H1 (cell line): ENCODE measurements at regions not wholly inside any gene's neighbourhood (a gene's known extent, or its start where the extent isn't known, plus 50 kb on each side); places are given as distances from the start of the nearest gene placed in this dataset.

ENCODE experiments used
- BCL11A ChIP-seq, 2 experiments: IDR thresholded peaks; one replicate each; pipeline ENCODE4 v1.6.1; 2011; ENCODE audit warnings: low read depth in 2 of 2, low read length in 2 of 2, mild to moderate bottlenecking in 2 of 2
- BRCA1 ChIP-seq: IDR thresholded peaks from 2 replicates; pipeline ENCODE4 v1.6.1; 2012; ENCODE audit warnings: low read depth, low read length, improper control_type of control experiment
- CEBPB ChIP-seq: IDR thresholded peaks from 2 replicates; pipeline ENCODE4 v1.6.1; 2012; ENCODE audit warnings: low read depth, low read length
- CHD1 ChIP-seq: IDR thresholded peaks from 2 replicates; pipeline ENCODE4 v1.6.1; 2012; ENCODE audit warnings: low read depth, low read length, improper control_type of control experiment
- RAD21 ChIP-seq, 2 experiments: IDR thresholded peaks in 1 of 2; conservative IDR thresholded peaks in 1 of 2; 2 replicates each; pipeline ENCODE4 v1.6.1; 2011; ENCODE audit warnings: low read depth in 2 of 2, low read length in 2 of 2, improper control_type of control experiment in 1 of 2, inconsistent platforms in 1 of 2, mild to moderate bottlenecking in 1 of 2, moderate library complexity in 1 of 2
- RNF2 ChIP-seq: fragments of 200-900, 300-1000 bp; sonication (generic); IDR thresholded peaks from 2 replicates; pipeline ENCODE4 v1.7.1; 2016; ENCODE audit warnings: borderline replicate concordance, low read depth, mild to moderate bottlenecking, antibody characterized with exemption, low read length; ENCODE audit not compliant: poor library complexity, severe bottlenecking; ENCODE audit errors: missing control alignments
- YY1 ChIP-seq: IDR thresholded peaks from 2 replicates; pipeline ENCODE4 v1.6.1; 2011; ENCODE audit warnings: low read depth, mild to moderate bottlenecking, low read length
- TF ChIP-seq, protein P1 (sequence below): fragments of 300-600 bp; sonication (generic); IDR thresholded peaks from 2 replicates; pipeline ENCODE4 v1.7.1; 2012; ENCODE audit warnings: low read length, moderate library complexity, mild to moderate bottlenecking, inconsistent platforms; ENCODE audit not compliant: insufficient replicate concordance
- TF ChIP-seq, protein P2 (sequence below), 3 experiments: IDR thresholded peaks; 1 replicate in 2 of 3; 2 replicates in 1 of 3; pipeline versions ENCODE4 v1.5.1 to v1.6.1; 2011; ENCODE audit warnings: low read length in 3 of 3, mild to moderate bottlenecking in 3 of 3, inconsistent platforms in 2 of 3, low read depth in 1 of 3, moderate library complexity in 1 of 3; ENCODE audit not compliant: insufficient read depth in 1 of 3; ENCODE audit errors: control extremely low read depth in 1 of 3

DNA sequence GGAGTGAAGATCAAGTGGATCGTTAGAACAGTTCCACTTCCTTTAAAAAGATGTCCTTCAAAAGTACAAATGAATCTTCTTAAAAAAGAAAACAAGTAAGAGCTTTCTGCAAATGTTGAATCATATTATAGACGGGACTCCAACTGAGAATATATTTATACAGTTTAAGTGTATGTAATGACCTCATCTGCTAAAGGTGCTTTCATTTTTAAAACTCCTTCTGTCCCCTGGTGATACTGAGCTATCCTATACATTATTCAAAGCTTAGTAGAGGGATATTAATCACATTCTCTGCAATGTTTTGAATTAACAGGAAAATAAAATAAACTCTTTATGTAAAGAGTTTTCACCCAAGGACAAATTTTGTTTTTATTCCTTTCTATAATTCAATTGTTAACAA is 420.7 kb upstream of the SLC8A1 start (continued):
- TF ChIP-seq, protein P1, sequence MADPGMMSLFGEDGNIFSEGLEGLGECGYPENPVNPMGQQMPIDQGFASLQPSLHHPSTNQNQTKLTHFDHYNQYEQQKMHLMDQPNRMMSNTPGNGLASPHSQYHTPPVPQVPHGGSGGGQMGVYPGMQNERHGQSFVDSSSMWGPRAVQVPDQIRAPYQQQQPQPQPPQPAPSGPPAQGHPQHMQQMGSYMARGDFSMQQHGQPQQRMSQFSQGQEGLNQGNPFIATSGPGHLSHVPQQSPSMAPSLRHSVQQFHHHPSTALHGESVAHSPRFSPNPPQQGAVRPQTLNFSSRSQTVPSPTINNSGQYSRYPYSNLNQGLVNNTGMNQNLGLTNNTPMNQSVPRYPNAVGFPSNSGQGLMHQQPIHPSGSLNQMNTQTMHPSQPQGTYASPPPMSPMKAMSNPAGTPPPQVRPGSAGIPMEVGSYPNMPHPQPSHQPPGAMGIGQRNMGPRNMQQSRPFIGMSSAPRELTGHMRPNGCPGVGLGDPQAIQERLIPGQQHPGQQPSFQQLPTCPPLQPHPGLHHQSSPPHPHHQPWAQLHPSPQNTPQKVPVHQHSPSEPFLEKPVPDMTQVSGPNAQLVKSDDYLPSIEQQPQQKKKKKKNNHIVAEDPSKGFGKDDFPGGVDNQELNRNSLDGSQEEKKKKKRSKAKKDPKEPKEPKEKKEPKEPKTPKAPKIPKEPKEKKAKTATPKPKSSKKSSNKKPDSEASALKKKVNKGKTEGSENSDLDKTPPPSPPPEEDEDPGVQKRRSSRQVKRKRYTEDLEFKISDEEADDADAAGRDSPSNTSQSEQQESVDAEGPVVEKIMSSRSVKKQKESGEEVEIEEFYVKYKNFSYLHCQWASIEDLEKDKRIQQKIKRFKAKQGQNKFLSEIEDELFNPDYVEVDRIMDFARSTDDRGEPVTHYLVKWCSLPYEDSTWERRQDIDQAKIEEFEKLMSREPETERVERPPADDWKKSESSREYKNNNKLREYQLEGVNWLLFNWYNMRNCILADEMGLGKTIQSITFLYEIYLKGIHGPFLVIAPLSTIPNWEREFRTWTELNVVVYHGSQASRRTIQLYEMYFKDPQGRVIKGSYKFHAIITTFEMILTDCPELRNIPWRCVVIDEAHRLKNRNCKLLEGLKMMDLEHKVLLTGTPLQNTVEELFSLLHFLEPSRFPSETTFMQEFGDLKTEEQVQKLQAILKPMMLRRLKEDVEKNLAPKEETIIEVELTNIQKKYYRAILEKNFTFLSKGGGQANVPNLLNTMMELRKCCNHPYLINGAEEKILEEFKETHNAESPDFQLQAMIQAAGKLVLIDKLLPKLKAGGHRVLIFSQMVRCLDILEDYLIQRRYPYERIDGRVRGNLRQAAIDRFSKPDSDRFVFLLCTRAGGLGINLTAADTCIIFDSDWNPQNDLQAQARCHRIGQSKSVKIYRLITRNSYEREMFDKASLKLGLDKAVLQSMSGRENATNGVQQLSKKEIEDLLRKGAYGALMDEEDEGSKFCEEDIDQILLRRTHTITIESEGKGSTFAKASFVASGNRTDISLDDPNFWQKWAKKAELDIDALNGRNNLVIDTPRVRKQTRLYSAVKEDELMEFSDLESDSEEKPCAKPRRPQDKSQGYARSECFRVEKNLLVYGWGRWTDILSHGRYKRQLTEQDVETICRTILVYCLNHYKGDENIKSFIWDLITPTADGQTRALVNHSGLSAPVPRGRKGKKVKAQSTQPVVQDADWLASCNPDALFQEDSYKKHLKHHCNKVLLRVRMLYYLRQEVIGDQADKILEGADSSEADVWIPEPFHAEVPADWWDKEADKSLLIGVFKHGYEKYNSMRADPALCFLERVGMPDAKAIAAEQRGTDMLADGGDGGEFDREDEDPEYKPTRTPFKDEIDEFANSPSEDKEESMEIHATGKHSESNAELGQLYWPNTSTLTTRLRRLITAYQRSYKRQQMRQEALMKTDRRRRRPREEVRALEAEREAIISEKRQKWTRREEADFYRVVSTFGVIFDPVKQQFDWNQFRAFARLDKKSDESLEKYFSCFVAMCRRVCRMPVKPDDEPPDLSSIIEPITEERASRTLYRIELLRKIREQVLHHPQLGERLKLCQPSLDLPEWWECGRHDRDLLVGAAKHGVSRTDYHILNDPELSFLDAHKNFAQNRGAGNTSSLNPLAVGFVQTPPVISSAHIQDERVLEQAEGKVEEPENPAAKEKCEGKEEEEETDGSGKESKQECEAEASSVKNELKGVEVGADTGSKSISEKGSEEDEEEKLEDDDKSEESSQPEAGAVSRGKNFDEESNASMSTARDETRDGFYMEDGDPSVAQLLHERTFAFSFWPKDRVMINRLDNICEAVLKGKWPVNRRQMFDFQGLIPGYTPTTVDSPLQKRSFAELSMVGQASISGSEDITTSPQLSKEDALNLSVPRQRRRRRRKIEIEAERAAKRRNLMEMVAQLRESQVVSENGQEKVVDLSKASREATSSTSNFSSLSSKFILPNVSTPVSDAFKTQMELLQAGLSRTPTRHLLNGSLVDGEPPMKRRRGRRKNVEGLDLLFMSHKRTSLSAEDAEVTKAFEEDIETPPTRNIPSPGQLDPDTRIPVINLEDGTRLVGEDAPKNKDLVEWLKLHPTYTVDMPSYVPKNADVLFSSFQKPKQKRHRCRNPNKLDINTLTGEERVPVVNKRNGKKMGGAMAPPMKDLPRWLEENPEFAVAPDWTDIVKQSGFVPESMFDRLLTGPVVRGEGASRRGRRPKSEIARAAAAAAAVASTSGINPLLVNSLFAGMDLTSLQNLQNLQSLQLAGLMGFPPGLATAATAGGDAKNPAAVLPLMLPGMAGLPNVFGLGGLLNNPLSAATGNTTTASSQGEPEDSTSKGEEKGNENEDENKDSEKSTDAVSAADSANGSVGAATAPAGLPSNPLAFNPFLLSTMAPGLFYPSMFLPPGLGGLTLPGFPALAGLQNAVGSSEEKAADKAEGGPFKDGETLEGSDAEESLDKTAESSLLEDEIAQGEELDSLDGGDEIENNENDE: no peak
- no peak for TF ChIP-seq BCL11A (IDR thresholded peaks at IDR 0.05; ENCODE audit: low read depth in 2 of 2, low read length in 2 of 2)
- TF ChIP-seq CEBPB: no peak
- no peak for TF ChIP-seq RAD21 (IDR thresholded peaks at IDR 0.05 in 1 of 2, conservative IDR thresholded peaks at IDR 0.05 in 1 of 2; ENCODE audit: low read depth in 2 of 2, low read length in 2 of 2)
- TF ChIP-seq, protein P2, sequence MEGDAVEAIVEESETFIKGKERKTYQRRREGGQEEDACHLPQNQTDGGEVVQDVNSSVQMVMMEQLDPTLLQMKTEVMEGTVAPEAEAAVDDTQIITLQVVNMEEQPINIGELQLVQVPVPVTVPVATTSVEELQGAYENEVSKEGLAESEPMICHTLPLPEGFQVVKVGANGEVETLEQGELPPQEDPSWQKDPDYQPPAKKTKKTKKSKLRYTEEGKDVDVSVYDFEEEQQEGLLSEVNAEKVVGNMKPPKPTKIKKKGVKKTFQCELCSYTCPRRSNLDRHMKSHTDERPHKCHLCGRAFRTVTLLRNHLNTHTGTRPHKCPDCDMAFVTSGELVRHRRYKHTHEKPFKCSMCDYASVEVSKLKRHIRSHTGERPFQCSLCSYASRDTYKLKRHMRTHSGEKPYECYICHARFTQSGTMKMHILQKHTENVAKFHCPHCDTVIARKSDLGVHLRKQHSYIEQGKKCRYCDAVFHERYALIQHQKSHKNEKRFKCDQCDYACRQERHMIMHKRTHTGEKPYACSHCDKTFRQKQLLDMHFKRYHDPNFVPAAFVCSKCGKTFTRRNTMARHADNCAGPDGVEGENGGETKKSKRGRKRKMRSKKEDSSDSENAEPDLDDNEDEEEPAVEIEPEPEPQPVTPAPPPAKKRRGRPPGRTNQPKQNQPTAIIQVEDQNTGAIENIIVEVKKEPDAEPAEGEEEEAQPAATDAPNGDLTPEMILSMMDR (IDR thresholded peaks at IDR 0.05; ENCODE audit: control extremely low read depth in 1 of 3, insufficient read depth in 1 of 3, low read depth in 1 of 3, low read length in 3 of 3): no peak
- no peak for TF ChIP-seq YY1
- TF ChIP-seq BRCA1: no peak
- no peak for TF ChIP-seq CHD1
- TF ChIP-seq RNF2: no peak
